Gastroesophageal sphincter (tissue), 3 donors: ENCODE measurements at regions not wholly inside any gene's neighbourhood (a gene's known extent, or its start where the extent isn't known, plus 50 kb on each side); places are given as distances from the start of the nearest gene placed in this dataset.

ENCODE experiments used
- POLR2AphosphoS5 ChIP-seq: sonication (generic); formaldehyde crosslinking; IDR thresholded peaks from one replicate; pipeline ENCODE4 v1.6.1; 2017; ENCODE audit warnings: antibody characterized with exemption
- TF ChIP-seq, protein P1 (sequence below), 4 experiments: fragments of 200-600 bp in 2 of 4; fragments of 450-650 bp in 2 of 4; sonication (generic) in 1 of 4; IDR thresholded peaks; one replicate each; pipeline ENCODE4 v1.5.1; 2017 to 2019; ENCODE audit warnings: antibody characterized with exemption in 4 of 4, mild to moderate bottlenecking in 2 of 4, moderate library complexity in 2 of 4

DNA sequence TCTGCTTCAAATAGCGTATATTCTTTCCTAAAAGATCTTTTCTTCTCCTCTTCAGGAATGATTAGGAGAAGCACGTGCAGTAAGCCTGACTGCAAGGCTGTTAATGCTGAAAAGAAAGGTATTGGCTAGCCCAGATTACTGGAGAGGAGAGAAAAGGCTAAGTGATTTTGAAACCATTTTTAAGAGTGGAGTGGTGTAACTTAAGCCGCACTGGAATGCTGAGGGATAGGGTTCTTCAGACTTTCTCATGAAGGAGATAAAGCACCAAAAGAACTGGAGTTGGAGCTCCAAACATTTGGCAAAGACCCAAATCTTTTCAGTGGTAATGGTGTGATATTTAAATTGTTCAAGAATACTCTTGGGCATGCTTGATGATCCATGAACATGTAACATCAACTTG lies 388.3 kb downstream of the COG6 start:
- no peak for TF ChIP-seq POLR2AphosphoS5
- TF ChIP-seq, protein P1, sequence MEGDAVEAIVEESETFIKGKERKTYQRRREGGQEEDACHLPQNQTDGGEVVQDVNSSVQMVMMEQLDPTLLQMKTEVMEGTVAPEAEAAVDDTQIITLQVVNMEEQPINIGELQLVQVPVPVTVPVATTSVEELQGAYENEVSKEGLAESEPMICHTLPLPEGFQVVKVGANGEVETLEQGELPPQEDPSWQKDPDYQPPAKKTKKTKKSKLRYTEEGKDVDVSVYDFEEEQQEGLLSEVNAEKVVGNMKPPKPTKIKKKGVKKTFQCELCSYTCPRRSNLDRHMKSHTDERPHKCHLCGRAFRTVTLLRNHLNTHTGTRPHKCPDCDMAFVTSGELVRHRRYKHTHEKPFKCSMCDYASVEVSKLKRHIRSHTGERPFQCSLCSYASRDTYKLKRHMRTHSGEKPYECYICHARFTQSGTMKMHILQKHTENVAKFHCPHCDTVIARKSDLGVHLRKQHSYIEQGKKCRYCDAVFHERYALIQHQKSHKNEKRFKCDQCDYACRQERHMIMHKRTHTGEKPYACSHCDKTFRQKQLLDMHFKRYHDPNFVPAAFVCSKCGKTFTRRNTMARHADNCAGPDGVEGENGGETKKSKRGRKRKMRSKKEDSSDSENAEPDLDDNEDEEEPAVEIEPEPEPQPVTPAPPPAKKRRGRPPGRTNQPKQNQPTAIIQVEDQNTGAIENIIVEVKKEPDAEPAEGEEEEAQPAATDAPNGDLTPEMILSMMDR (IDR thresholded peaks at IDR 0.05), result no peak
